ENCODE measurements at regions not wholly inside any gene's neighbourhood (a gene's known extent, or its start where the extent isn't known, plus 50 kb on each side); places are given as distances from the start of the nearest gene placed in this dataset.

GRCh38 chrX:128884430-128884829 lies 638.9 kb downstream of the SMARCA1 start:
- TF ChIP-seq MAX (IDR thresholded peaks at IDR 0.05) (no peak), CEBPB (IDR thresholded peaks at IDR 0.05) (no peak), TCF12 (IDR thresholded peaks at IDR 0.05; ENCODE audit: low read depth) (no peak)

GRCh38 chrX:128883650-128884049 lies 639.6 kb downstream of the SMARCA1 start:
- TF ChIP-seq TCF12 (IDR thresholded peaks at IDR 0.05; ENCODE audit: low read depth) = no peak
- TF ChIP-seq FOXM1 (IDR thresholded peaks at IDR 0.05; ENCODE audit: borderline replicate concordance, low read depth) = no peak
- TF ChIP-seq NFIC (IDR thresholded peaks at IDR 0.05) = no peak
- TF ChIP-seq YY1 (IDR thresholded peaks at IDR 0.05; ENCODE audit: low read depth) = no peak
- TF ChIP-seq TAF1 (IDR thresholded peaks at IDR 0.05; ENCODE audit: low read depth) = no peak
- TF ChIP-seq RAD21 (IDR thresholded peaks at IDR 0.05; ENCODE audit: low read depth) = no peak
- no peak for TF ChIP-seq USF1 (IDR thresholded peaks at IDR 0.05)
- TF ChIP-seq CREB1 (IDR thresholded peaks at IDR 0.05; ENCODE audit: low read depth) = no peak
- TF ChIP-seq EGR1 (IDR thresholded peaks at IDR 0.05) = no peak
- TF ChIP-seq ZBTB7A (IDR thresholded peaks at IDR 0.05; ENCODE audit: low read depth) = no peak
- TF ChIP-seq REST (IDR thresholded peaks at IDR 0.05; ENCODE audit: low read depth) = no peak
- TF ChIP-seq CEBPB (IDR thresholded peaks at IDR 0.05) = no peak
- no peak for TF ChIP-seq EP300 (IDR thresholded peaks at IDR 0.05; ENCODE audit: borderline replicate concordance)
- no peak for TF ChIP-seq TEAD4 (IDR thresholded peaks at IDR 0.05)
- no peak for TF ChIP-seq MAX (IDR thresholded peaks at IDR 0.05)

- TF ChIP-seq ZBTB7A (IDR thresholded peaks at IDR 0.05; ENCODE audit: low read depth) (no peak), CEBPB (IDR thresholded peaks at IDR 0.05) (no peak), EGR1 (IDR thresholded peaks at IDR 0.05) (no peak), RAD21 (IDR thresholded peaks at IDR 0.05; ENCODE audit: low read depth) (no peak), USF1 (IDR thresholded peaks at IDR 0.05) (no peak), CREB1 (IDR thresholded peaks at IDR 0.05; ENCODE audit: low read depth) (no peak), MAX (IDR thresholded peaks at IDR 0.05) (no peak), TEAD4 (IDR thresholded peaks at IDR 0.05) (no peak), YY1 (IDR thresholded peaks at IDR 0.05; ENCODE audit: low read depth) (no peak), FOXM1 (IDR thresholded peaks at IDR 0.05; ENCODE audit: borderline replicate concordance, low read depth) (no peak), REST (IDR thresholded peaks at IDR 0.05; ENCODE audit: low read depth) (no peak), TCF12 (IDR thresholded peaks at IDR 0.05; ENCODE audit: low read depth) (no peak), TAF1 (IDR thresholded peaks at IDR 0.05; ENCODE audit: low read depth) (no peak), NFIC (IDR thresholded peaks at IDR 0.05) (no peak), EP300 (IDR thresholded peaks at IDR 0.05; ENCODE audit: borderline replicate concordance) (no peak)
These were observed 652.9 kb downstream of the SMARCA1 start for GRCh38 chrX:128870361-128870760.

GRCh38 chrX:128862557-128862956 lies 660.7 kb downstream of the SMARCA1 start:
- TF ChIP-seq CREB1 (IDR thresholded peaks at IDR 0.05; ENCODE audit: low read depth) (no peak), CEBPB (IDR thresholded peaks at IDR 0.05) (no peak), RAD21 (IDR thresholded peaks at IDR 0.05; ENCODE audit: low read depth) (no peak), MAX (IDR thresholded peaks at IDR 0.05) (no peak), EP300 (IDR thresholded peaks at IDR 0.05; ENCODE audit: borderline replicate concordance) (no peak), YY1 (IDR thresholded peaks at IDR 0.05; ENCODE audit: low read depth) (no peak), NFIC (IDR thresholded peaks at IDR 0.05) (no peak), EGR1 (IDR thresholded peaks at IDR 0.05) (no peak), REST (IDR thresholded peaks at IDR 0.05; ENCODE audit: low read depth) (no peak), ZBTB7A (IDR thresholded peaks at IDR 0.05; ENCODE audit: low read depth) (no peak), TCF12 (IDR thresholded peaks at IDR 0.05; ENCODE audit: low read depth) (no peak)
